GM12892 (cell line): ENCODE measurements at regions not wholly inside any gene's neighbourhood (a gene's known extent, or its start where the extent isn't known, plus 50 kb on each side); places are given as distances from the start of the nearest gene placed in this dataset.

Experiments
- POLR2A ChIP-seq: IDR thresholded peaks from 2 replicates; pipeline ENCODE4 v1.6.1; 2011; ENCODE audit warnings: low read depth, low read length, control low read depth
- POLR2AphosphoS5 ChIP-seq: IDR thresholded peaks from 2 replicates; pipeline ENCODE4 v1.6.1; 2011; ENCODE audit warnings: low read depth, low read length, control low read depth

GRCh38 chr21:24131056-24131455, 1476.2 kb downstream of the MRPL39 start:
- TF ChIP-seq POLR2A, result no peak
- no peak for TF ChIP-seq POLR2AphosphoS5
